PC-3 (cell line): ENCODE measurements at regions not wholly inside any gene's neighbourhood (a gene's known extent, or its start where the extent isn't known, plus 50 kb on each side); places are given as distances from the start of the nearest gene placed in this dataset.

Source experiments
- ATAC-seq: fragments of 200-7000 bp; cut with Tn5 transposase; 2 replicates; pipeline ENCODE4 v1.9.1; 2020; ENCODE audit warnings: mild to moderate bottlenecking, moderate library complexity
- BruUV-seq: library from RNA; stranded (reverse); fragments of 400-500 nt; replicated peaks from 2 replicates; lab custom pipeline; 2021; lab: Mats Ljungman, UMichigan
- CTCF ChIA-PET: fragments of 300-600 bp; sonication (Branson Sonifier 250); formaldehyde crosslinking; loops from one replicate; lab custom pipeline; 2022; ENCODE audit warnings: antibody characterized with exemption; lab: Charles Lee
- POLR2A ChIA-PET: fragments of 300-600 bp; sonication (Branson Sonifier 250); formaldehyde crosslinking; loops from one replicate; lab custom pipeline; 2022; ENCODE audit warnings: antibody characterized with exemption; ENCODE audit not compliant: unreplicated experiment; lab: Charles Lee
- DNase-seq: peaks from one replicate; pipeline ENCODE4 v3.0.0-alpha.2; 2015
- H2AFZ ChIP-seq: fragments of 300-600 bp; sonication (generic); 2 replicates; pipeline ENCODE4 v1.6.0; 2016; ENCODE audit warnings: antibody characterized with exemption, low read length
- H3F3A ChIP-seq: fragments of 300-600 bp; sonication (generic); one replicate; pipeline ENCODE4 v1.6.0; 2017; ENCODE audit warnings: antibody characterized with exemption, low read length, control low read depth, mild to moderate bottlenecking; ENCODE audit not compliant: unreplicated experiment
- H3K27ac ChIP-seq: fragments of 300-600 bp; sonication (generic); 2 replicates; pipeline ENCODE4 v1.5.1; 2016; ENCODE audit warnings: mild to moderate bottlenecking, low read length
- H3K27me3 ChIP-seq: fragments of 300-600 bp; sonication (generic); 2 replicates; pipeline ENCODE4 v1.6.1; 2016; ENCODE audit warnings: low read length, mixed read lengths
- H3K36me3 ChIP-seq: fragments of 300-600 bp; sonication (generic); 2 replicates; pipeline ENCODE4 v1.6.1; 2016; ENCODE audit warnings: low read depth, mixed run types, low read length, mixed read lengths
- H3K4me1 ChIP-seq: fragments of 300-600 bp; sonication (generic); 2 replicates; pipeline ENCODE4 v1.5.1; 2016; ENCODE audit warnings: low read length; ENCODE audit not compliant: insufficient read depth
- H3K4me2 ChIP-seq: fragments of 300-600 bp; sonication (generic); 2 replicates; pipeline ENCODE4 v1.6.0; 2016; ENCODE audit warnings: low read length
- H3K4me3 ChIP-seq: fragments of 300-600 bp; sonication (generic); 2 replicates; pipeline ENCODE4 v1.5.1; 2016; ENCODE audit warnings: mild to moderate bottlenecking, low read length, mixed read lengths
- H3K79me2 ChIP-seq: fragments of 300-600 bp; sonication (generic); 2 replicates; pipeline ENCODE4 v1.6.1; 2017; ENCODE audit warnings: low read length, mixed read lengths
- H3K9ac ChIP-seq: fragments of 300-600 bp; sonication (generic); 2 replicates; pipeline ENCODE4 v1.6.0; 2016; ENCODE audit warnings: mild to moderate bottlenecking, low read length
- H3K9me2 ChIP-seq: fragments of 300-600 bp; sonication (generic); replicated peaks from 2 replicates; pipeline ENCODE4 v1.6.1; 2016; ENCODE audit warnings: mixed run types, low read length, mixed read lengths
- H3K9me3 ChIP-seq: fragments of 300-600 bp; sonication (generic); 2 replicates; pipeline ENCODE4 v1.6.1; 2016; ENCODE audit warnings: low read length, mixed read lengths
- H4K20me1 ChIP-seq: fragments of 300-600 bp; sonication (generic); 2 replicates; pipeline ENCODE4 v1.6.1; 2016; ENCODE audit warnings: low read length, mixed read lengths
- EZH2 ChIP-seq: fragments of 300-600 bp; sonication (generic); IDR thresholded peaks from one replicate; pipeline ENCODE4 v1.6.1; 2017; ENCODE audit warnings: antibody characterized with exemption, mild to moderate bottlenecking, low read length; ENCODE audit not compliant: unreplicated experiment
- EZH2phosphoT487 ChIP-seq: fragments of 300-600 bp; sonication (generic); IDR thresholded peaks from 2 replicates; pipeline ENCODE4 v1.6.1; 2018; ENCODE audit warnings: mild to moderate bottlenecking, antibody characterized with exemption, low read length, borderline replicate concordance
- intact Hi-C: fragments of 100-400 bp; cut with micrococcal nuclease; formaldehyde crosslinking; loops from 2 replicates; pipeline ENCODE4 v1.9.0; 2023
- TF ChIP-seq, protein P1 (sequence below): fragments of 300-600 bp; sonication (generic); conservative IDR thresholded peaks from 2 replicates; pipeline ENCODE4 v1.5.1; 2017; ENCODE audit warnings: antibody characterized with exemption, low read depth, mild to moderate bottlenecking, low read length

DNA sequence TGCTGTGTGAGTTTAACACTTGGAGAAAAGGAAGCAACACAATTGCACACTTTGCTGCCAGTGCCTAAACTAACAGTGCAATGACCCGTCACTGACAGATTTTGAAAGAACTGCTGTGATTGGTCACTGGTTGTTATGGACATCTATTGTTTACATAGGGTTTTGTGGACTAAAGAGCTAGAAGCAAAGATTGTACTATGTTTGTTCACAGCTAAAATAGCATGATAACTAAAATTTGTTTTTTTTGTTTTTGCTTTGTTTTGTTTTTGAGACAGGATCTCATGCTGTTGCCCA is 112.4 kb upstream of the GOLGA8J start:
- CTCF ChIA-PET = no interaction called here
- no peaks in the 10 kb centered on the region for H3K9me3 ChIP-seq
- BruUV-seq = no TSS peak
- no peak overlapping the region for H3K9ac ChIP-seq
- no peak overlapping the region for H3K27ac ChIP-seq
- TF ChIP-seq EZH2 = no peak
- H3K79me2 ChIP-seq = no peaks in the 10 kb centered on the region
- no peak overlapping the region for H3K4me3 ChIP-seq
- peak; percentile 63 for DNase-seq
- no peaks in the 10 kb centered on the region for H3K9me2 ChIP-seq
- no peaks in the 10 kb centered on the region for H3F3A ChIP-seq
- H4K20me1 ChIP-seq = no peaks in the 10 kb centered on the region
- POLR2A ChIA-PET = interaction anchor here (0.6 kb wide), 1 partner anchor 73 kb away, joined by 4 read pairs; no protein-coding TSS in a partner anchor
- peaks cover 8% of the 10 kb centered on the region; the same call in 1 of the 2 replicates for H3K4me1 ChIP-seq
- no peak overlapping the region for H2AFZ ChIP-seq
- ATAC-seq = peak; percentile 41
- peak overlapping the region; percentile 21 for H3K4me2 ChIP-seq
- intact Hi-C loops = no loop called here
- H3K36me3 ChIP-seq = no peaks in the 10 kb centered on the region
- 0 out of 2 replicates have a peak, but pooled peaks cover 5% of the 10 kb centered on the region for H3K27me3 ChIP-seq

DNA sequence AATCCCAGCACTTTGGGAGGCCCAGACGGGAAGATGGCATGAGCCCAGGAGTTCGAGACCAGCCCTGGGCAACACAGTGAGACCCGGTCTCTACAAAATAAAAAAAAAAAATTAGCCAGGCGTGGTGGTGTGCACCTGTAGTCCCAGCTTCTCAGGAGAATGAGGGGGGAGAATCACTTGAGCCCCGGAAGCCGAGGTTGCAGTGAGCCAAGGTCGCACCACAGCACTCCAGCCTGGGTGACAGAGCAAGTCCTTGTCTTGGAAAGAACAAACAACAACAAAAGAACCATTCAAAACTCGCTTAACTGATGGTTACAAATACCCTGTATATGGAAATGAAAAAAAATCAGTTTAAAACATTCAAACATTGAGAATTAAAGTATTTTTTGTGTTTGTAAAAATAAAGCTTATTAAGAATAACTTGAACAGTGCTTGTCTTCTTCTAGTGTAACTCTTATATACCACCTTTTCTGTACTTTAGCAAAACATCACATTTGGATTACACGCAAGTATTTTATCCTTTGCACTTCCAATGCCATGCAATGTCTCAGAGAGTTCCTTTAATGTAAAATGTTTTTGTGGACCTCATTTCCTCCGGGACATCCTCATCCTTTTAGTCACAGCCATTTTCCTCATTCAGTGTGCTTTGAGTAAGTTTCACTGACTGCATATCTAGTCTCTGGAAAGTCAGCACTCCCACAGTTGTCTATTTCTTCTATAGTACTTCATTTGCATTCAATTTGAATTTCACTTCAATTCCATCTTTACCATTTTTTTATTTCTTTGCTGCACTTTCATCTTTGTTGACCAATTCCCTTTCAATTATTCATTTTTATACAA is 113.0 kb upstream of the GOLGA8J start:
- H2AFZ ChIP-seq = peak overlapping the region; percentile 67; the same call in 1 of the 2 replicates
- H4K20me1 ChIP-seq = no peaks in the 10 kb centered on the region
- H3K36me3 ChIP-seq = no peaks in the 10 kb centered on the region
- ChIA-PET CTCF (no interaction called here), POLR2A (no interaction called here)
- H3K4me1 ChIP-seq = peaks cover 8% of the 10 kb centered on the region; the same call in 1 of the 2 replicates
- H3K4me2 ChIP-seq = peak overlapping the region; percentile 21
- no peak overlapping the region for H3K27ac ChIP-seq
- H3K27me3 ChIP-seq = 0 out of 2 replicates have a peak, but pooled peaks cover 5% of the 10 kb centered on the region
- TF ChIP-seq, protein P1, sequence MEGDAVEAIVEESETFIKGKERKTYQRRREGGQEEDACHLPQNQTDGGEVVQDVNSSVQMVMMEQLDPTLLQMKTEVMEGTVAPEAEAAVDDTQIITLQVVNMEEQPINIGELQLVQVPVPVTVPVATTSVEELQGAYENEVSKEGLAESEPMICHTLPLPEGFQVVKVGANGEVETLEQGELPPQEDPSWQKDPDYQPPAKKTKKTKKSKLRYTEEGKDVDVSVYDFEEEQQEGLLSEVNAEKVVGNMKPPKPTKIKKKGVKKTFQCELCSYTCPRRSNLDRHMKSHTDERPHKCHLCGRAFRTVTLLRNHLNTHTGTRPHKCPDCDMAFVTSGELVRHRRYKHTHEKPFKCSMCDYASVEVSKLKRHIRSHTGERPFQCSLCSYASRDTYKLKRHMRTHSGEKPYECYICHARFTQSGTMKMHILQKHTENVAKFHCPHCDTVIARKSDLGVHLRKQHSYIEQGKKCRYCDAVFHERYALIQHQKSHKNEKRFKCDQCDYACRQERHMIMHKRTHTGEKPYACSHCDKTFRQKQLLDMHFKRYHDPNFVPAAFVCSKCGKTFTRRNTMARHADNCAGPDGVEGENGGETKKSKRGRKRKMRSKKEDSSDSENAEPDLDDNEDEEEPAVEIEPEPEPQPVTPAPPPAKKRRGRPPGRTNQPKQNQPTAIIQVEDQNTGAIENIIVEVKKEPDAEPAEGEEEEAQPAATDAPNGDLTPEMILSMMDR = no peak
- no peak for TF ChIP-seq EZH2phosphoT487
- no peak overlapping the region for H3K9ac ChIP-seq
- intact Hi-C loops = no loop called here
- H3K79me2 ChIP-seq = no peaks in the 10 kb centered on the region
- ATAC-seq = no peak
- H3K4me3 ChIP-seq = no peak overlapping the region
- no peaks in the 10 kb centered on the region for H3K9me3 ChIP-seq
- no peaks in the 10 kb centered on the region for H3K9me2 ChIP-seq
- BruUV-seq = no TSS peak
- H3F3A ChIP-seq = no peaks in the 10 kb centered on the region
- peak; percentile 11 for DNase-seq

DNA sequence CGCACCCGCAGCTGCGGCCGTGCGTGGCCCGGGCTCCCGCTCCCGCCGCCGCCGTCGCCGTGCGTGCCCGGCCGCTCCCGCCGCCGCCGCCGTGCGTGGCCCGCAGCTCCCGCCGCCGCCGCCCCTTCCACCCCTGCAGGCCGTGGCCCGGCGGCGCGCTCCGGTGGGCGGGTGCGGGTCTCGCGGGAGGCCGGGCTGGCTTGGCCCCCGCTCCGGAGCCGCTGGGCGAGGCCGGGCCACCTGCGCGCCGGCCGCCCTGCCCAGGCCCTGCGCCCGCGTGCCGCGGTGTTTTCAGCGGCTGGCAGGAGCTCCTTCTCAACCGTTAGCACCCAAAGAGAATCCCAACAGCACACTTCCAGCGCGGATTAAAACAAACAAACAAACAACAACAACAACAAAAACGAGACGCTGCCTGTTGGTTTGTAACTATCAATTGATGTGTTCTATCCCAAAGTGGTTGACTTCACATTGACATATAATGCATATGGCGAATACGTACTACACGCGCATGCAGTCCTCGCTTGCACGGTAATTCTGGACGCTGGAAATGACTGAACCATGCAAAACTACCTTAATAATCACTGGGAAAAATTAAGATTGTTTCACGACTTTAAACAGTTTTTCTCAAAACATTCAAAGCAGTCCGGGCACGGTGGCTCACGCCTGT is 113.7 kb upstream of the GOLGA8J start:
- TF ChIP-seq EZH2phosphoT487 (no peak), EZH2 (no peak)
- TF ChIP-seq, protein P1 = no peak
- H3K4me3 ChIP-seq = peak overlapping the region; percentile 65
- no peaks in the 10 kb centered on the region for H3K36me3 ChIP-seq
- POLR2A ChIA-PET = no interaction called here
- no peak overlapping the region for H3K27ac ChIP-seq
- no peaks in the 10 kb centered on the region for H3F3A ChIP-seq
- peak overlapping the region; percentile 67 for H2AFZ ChIP-seq
- H4K20me1 ChIP-seq = no peaks in the 10 kb centered on the region
- H3K79me2 ChIP-seq = no peaks in the 10 kb centered on the region
- H3K27me3 ChIP-seq = 0 out of 2 replicates have a peak, but pooled peaks cover 5% of the 10 kb centered on the region
- DNase-seq (peak; percentile 18), ATAC-seq (peak; percentile 47)
- H3K9me2 ChIP-seq = no peaks in the 10 kb centered on the region
- no peaks in the 10 kb centered on the region for H3K9me3 ChIP-seq
- H3K9ac ChIP-seq = no peak overlapping the region
- BruUV-seq = no TSS peak
- H3K4me2 ChIP-seq = peak overlapping the region; percentile 76
- peaks cover 8% of the 10 kb centered on the region; the same call in 1 of the 2 replicates for H3K4me1 ChIP-seq
- CTCF ChIA-PET = no interaction called here
- intact Hi-C loops = no loop called here
